SK-N-MC (cell line): ENCODE measurements at regions not wholly inside any gene's neighbourhood (a gene's known extent, or its start where the extent isn't known, plus 50 kb on each side); places are given as distances from the start of the nearest gene placed in this dataset.

Experiments used
- EZH2 ChIP-seq: fragments of 200-600 bp; sonication (generic); IDR thresholded peaks from one replicate; pipeline ENCODE4 v1.6.1; 2017; ENCODE audit warnings: antibody characterized with exemption
- POLR2AphosphoS5 ChIP-seq: IDR thresholded peaks from 2 replicates; pipeline ENCODE4 v1.6.1; 2012; ENCODE audit warnings: mild to moderate bottlenecking, low read depth, low read length, borderline replicate concordance

DNA sequence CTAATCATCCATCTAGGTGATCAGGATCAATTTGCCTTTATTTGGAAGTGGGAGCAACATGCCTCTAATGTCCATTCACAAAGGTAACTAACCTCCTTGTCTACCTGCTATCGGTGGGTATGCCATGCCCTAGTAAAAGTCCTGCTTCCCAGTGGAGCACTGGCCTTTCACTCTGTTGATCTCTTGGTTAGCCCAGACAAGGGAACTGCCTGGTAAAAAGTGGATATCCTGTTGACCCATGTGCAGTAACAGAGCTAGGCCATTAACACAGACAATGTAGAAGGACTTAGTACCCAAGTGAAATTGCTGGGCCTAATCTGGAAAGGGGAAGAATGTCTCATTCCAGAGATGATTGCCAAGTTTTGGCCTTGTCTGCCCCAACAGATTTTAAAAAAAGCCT is 171.5 kb upstream of the CSNK1A1L start:
- TF ChIP-seq EZH2 (no peak), POLR2AphosphoS5 (no peak)
